GM18907 (cell line): ENCODE measurements at regions not wholly inside any gene's neighbourhood (a gene's known extent, or its start where the extent isn't known, plus 50 kb on each side); places are given as distances from the start of the nearest gene placed in this dataset.
"Not testable (repeated sequence)": the region's sequence is repeated elsewhere in the genome, so short reads cannot be mapped to it uniquely, and the experiment has no call there.

Experiments used
- ATAC-seq: cut with Tn5 transposase; IDR thresholded peaks from one replicate; pipeline ENCODE4 v1.9.1; 2021; ENCODE audit warnings: mild to moderate bottlenecking, moderate library complexity; ENCODE audit not compliant: unreplicated experiment

DNA sequence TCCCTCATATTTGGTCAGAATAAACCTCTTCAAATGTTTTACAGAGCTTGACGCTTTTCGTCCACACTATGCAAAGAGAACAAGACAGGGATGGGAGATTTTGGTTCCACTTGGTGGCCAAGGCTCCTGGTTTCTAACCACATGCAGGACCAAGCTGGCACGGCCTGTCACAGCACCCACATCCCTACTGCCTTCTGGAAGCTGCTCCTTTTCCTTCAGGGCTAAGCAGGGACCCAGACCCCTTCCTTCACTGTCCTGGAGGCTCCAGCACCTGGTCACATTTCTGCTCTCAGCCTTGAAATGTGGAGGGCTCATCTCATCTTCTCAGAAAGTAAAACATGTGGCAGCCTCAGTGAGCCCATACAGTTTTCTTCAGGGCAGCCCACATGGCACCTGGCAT lies 50.4 kb upstream of the ARHGEF7 start:
- no peak for ATAC-seq

DNA sequence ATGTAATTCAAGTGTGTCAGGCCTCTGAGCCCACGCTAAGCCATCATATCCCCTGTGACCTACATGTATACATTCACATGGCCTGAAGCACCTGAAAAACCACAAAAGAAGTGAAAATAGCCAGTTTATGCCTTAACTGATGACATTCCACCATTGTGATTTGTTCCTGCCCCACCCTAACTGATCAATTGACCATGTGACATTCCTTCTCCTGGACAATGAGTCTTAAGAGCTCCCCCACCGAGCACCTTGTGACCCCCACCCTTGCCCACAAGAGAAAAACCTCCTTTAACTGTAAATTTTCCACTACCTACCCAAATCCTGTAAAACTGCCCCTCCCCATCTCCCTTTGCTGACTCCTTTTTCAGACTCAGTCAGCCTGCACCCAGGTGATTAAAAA lies 52.1 kb upstream of the ARHGEF7 start:
- no peak for ATAC-seq

DNA sequence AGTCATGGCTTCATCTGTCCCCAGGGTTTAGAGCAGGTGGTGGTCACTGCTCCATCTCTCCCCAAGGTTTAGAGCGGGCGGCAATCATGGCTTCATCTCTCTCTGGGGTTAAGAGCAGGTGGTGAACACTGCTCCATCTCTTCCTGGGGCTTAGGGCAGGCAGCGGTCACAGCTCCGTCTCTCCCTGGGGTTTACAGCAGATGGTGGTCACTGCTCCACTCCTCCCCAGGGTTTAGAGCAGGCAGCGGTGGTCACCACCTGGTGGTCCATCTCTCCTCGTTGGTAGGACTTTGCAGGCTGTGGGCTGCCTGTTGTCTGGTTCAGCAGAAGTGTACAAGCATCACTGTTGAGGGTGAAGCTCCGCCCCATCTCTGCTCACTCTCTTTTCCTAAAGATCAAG lies 52.8 kb upstream of the ARHGEF7 start:
- no peak for ATAC-seq

DNA sequence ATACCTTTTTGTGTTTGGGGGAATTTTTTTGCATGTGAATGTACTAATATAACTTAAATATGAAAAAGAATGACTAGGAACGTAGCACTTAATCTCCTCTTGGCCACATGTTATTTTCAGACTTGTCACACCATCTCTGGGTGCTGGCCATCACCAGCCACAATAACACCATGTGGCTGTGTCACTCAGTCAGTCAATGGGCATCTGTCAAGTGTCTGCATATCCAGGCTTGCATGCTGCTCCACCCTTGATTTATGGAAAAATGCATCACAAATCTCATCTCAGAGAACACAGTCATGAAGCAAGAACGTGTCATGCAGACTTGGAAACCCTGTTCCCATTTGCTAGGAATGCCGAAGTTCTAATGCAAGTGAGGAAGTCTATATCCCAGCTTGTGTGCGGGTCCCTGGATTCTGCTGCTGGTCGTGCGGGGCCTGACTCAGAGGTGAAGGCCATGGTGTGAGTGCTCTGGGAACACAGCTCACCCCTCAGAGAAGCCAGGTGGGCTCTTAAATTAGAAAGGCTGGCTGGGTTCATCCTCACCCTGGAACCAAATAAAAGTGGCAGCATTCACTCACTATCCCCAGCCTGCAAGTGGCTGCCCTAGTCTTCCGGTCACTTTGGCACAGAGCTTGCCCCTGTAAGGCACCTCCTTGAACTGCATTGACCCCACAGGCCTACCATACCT lies 53.6 kb upstream of the ARHGEF7 start:
- no peak for ATAC-seq

DNA sequence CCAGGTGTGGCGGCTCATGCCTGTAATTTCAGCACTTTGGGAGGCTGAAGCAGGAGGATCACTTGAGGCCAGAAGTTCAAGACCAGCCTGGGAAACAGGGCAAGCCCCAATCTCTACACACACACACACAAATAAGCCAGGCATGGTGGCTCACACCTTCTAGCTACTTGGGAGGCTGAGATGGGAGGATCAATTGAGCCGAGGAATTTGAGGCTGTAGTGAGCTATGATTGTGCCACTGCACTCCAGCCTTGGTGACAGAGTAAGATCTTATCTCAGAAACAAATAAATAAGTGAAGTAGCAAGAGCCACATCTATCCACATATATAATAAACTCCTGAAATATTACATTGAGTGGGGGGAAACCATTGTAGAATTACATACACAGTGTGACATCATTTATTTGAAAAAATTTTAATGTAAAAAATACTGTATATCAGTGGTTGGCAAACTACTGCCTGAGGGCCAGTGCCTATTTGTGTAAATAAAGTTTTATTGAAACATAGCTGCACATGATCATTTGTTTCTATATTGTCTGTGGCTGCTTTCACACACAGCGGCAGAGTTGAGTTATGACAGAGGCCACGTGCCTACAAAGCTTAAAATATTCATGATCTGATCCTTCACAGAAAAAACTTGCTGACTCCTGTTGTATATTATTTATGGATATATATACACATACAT lies 54.7 kb upstream of the ARHGEF7 start:
- ATAC-seq, result no peak

DNA sequence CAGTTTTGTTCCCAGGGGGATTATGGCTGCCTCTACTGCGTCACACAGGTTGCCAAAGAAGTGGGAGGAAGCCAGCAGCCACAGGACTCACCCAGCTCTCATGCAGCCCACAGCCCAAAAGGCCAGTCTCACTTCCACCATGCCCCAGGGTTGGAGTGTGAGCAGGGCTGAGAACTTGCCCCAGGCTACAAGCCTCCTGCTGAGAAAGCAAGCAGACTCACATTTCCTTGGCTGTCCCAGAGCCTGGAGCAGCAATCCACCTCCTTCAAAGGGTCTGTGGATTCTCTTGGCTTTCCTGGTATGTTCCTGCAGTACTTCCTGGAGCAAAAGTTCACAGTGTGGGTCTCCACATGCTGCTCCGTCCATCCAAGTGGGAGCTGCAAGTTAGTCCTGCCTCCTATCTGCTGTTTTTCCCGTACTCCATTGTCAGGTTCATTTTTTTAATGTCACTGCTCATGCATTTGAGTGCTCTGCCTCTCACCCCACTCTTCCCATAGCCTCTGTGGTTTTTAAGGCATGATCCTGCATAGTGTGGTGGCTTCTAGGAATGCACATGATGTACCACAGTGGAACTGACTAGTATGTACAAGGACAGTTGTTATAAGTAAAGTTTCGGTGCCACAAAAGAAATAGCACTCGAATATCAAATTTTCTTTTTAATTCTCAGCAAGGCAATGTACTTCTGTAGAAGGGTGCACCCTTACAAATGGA lies 56.2 kb upstream of the ARHGEF7 start:
- no peak for ATAC-seq

DNA sequence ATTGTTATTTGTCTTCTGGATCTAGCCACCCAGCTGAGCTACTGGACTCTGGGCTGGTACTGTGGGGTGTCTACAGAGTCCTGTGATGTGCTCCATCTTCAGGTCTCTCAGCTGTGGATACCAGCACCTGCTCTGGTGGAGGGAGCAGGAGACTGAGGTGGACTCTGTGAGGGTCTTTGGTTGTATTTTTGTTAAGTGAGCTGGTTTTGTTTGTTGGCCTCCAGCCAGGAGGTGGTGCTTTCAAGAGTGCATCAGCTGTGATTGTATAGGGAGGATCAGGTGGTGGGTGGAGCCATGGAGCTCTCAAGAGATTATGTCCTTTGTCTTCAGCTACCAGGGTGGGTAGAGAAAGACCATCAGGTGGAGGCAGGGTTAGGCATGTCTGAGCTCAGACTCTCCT lies 56.8 kb upstream of the ARHGEF7 start:
- not testable (repeated sequence) for ATAC-seq

DNA sequence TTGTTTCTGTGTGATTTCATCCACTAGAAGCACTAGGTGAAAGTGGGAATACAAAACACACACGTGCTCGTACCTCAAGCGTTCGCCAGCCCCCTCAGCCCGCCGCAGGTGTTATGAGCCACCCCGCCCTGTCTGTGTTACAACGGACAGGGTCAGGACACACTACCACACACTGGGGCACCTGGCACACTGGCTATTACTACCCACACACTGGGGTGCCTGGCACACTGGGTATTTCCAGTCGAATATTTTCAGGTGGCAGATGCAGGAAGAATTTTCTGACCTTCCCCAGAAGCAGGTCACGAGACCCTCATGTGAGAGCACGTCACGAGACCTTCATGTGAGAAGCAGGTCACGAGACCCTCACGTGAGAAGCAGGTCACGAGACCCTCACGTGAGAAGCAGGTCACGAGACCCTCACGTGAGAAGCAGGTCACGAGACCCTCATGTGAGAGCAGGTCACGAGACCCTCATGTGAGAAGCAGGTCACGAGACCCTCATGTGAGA lies 63.3 kb upstream of the ARHGEF7 start:
- not testable (repeated sequence) for ATAC-seq

DNA sequence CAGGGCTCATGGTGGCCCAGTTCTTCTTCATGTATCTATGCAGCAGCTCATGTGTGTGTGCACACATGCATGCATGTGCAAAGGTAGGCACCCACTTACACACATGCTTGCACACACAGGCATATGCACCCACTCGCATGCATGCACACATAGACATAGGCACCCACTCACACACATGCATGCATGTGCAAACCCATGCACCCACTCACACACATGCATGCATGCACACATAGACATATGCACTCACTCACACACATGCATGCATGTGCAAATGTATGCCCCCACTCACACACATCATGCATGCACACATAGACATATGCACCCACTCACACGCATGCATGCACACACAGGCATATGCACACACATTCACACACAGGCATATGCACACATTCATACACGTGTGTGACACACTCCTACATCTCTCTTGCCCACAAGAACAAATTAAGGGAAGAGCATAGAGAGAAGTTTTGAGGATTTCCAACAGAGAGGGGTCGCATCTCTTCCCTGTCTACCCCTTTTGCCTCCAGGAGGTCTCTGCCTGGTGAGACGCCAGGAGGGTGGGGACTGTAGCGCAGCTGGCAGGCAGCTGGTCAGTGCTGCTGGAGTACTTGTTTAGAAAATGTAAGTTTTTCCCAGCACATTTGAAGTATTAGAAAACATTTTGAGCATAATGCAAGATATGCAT lies 63.9 kb upstream of the ARHGEF7 start:
- no peak for ATAC-seq

DNA sequence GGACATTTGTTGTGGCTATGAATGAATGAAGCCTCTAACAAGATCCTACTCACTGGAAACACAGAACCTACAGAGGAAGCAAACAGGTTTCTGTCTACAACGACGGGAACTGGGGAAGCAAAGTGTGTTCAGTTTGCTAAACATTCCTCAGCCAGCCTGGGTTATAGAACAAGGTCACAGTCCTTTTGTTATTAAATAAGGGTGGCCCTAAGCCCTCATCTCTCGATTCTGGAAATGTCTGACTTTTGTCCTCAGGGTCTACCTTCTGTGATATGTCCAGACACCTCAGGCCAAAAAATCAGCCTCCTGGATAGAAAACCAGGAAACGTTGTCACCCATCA lies 64.6 kb upstream of the ARHGEF7 start:
- ATAC-seq, result no peak

DNA sequence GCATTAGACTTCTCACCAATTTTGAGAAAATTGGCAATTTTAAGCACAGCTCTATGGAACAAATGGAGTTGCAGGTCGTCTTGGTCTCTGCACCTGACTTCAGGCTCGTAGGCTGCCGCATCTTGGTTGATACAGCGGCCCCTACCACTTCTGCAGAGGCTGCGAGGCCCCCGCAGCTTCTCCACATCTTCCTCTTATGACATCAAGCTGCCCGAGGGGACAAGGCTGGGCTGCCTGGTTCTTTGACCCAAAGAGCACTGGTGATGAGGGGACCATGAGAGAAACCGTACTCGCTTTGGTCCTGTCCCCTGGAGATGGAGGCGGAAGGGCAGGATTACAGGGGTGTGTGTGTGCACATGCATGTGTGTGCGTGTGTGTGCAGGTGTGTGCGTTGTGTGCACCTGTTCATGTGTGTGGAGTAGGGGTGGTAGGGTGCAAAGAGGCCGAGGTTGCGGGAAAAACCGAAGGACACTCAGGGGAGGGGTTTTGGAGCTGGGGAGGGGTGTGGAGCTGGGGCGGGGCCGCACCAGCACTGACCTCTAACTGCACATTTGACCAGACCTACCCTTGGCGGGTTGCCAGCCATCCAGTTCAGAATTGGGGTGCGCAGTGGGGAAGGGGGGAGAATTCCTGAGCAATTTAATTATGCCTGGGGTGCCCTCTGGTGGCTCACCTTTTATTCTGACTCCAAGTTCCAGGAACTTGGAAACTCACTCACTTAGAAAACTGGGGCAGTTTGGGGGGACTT lies 65.1 kb upstream of the ARHGEF7 start:
- no peak for ATAC-seq

DNA sequence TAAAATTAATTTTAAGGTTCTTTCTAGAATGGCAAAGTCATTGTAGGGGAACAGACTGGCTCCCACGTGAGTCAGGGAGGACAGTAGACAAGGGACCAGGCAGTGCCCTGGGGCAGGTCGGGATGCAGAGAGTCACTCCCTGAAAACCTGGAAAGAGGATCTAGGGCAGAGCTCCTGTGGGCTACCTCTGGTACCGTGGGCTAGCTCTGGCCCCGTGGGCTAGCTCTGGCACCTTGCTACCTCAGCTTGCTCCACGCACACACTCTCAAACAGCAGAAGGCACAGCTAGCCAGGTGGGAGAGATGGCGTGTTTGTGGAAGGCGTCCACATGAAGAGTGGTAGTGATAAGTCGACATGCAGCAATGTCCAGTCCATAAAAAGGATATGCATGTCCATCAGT lies 66.7 kb upstream of the ARHGEF7 start:
- ATAC-seq, result no peak

DNA sequence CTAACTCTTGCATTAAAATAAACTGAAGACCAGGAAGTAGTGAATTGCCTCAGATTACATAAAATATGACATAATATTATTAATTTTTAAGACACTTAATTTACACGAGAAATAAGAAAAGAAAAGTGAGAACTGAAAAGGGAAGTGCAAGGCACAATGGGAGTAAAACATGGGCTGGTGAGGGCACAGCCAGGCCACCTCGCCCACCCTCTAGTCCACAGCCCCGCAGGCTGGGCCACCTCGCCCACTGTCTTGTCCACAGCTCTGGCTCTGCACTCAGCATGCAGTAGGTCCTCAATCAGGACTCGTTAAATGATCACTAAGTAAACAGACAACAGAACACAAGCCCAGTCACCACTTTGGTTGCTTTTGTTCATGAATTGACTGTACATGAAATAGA lies 67.8 kb upstream of the ARHGEF7 start:
- ATAC-seq, result no peak

DNA sequence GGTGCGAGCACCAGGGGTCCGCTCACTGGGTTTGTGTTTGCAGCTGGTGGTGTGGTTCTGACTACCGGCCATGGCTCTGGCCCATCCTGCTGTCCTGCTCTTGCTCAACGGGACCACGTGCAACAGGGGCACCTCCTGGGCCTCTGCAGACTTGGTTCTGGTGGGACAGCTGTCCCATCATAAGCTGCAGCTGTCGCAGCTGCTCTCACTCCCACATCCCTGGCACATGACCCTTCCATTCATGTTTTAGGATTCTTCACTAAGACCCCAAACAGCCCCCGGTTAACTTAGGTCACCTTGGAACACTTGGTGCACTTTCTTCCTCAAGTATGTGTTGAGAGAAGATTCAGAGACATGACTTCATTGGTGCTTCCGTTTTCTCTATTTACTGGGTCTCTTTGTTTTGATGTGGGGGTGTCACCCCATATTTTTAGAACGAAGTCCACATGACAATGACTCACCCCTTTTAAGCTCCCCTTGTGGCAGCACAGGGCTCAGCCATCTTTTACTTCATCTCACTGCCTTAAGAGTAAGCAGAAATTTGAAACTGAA lies 68.4 kb upstream of the ARHGEF7 start:
- no peak for ATAC-seq

DNA sequence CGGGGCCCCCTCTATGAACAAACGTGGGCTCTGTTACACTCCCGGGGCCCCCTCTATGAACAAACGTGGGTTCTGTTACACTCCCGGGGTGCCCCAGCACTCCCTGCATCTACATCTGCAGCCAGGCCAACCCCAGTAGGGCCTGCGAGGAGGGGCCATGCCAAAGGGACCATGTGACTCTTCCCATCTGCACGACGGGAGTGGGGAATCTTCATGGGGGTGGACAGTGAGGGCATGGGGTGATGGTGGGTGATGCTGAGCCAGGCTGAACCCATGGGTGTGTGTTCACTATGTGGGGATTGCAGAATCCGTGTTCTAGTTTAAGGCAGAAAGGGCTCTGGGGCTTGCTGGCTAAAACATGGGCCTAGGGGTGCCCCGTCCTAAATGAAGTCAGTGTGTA lies 69.9 kb upstream of the ARHGEF7 start:
- ATAC-seq, result no peak

DNA sequence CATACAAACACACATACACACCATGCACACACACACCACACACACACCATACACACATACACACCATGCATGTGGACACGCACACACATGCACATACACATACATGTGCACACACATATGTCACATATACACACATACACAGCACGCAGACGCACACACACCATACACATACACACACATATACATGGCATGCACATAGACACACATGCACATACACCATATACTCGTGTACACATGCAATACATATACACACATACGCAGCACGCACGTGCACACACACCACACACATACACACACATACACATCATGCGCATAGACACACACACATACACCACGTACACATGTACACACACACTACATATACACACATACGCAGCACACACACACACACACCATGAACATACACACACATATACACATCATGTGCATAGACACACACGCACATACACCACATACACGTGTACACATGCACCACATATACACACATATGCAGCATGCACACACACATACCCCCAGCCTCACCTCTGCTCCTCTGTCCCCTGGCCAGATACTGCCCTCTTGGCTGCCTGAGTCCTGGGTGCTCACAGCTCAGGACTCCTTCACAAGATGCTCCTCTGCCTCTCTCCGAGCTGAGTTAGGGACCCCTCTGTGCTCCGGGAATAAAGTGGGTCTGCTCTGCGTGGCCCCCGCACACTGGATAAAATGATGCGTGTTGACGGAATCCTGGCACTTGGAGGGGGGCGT lies 70.9 kb upstream of the ARHGEF7 start:
- ATAC-seq, result no peak

DNA sequence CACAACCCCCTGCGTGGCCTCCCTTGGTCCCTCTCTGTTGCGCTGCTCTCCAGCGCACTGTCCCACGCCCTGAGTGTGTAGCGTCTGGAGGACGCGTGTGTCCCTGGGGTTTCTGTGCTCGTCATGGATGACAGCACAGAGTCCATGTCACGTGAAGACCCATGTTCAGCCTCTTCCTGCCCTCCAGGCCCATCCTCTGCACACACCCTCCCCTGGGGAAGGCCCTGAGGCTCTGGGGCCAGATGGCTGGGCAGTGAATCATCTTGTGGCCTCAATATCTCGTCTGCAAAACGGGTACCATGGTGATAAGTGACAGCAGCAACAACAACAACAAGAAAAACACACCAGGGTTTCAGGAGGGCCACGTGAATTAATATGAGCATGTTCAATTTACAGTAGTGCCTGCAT lies 71.5 kb upstream of the ARHGEF7 start:
- ATAC-seq, result peak; percentile 54

DNA sequence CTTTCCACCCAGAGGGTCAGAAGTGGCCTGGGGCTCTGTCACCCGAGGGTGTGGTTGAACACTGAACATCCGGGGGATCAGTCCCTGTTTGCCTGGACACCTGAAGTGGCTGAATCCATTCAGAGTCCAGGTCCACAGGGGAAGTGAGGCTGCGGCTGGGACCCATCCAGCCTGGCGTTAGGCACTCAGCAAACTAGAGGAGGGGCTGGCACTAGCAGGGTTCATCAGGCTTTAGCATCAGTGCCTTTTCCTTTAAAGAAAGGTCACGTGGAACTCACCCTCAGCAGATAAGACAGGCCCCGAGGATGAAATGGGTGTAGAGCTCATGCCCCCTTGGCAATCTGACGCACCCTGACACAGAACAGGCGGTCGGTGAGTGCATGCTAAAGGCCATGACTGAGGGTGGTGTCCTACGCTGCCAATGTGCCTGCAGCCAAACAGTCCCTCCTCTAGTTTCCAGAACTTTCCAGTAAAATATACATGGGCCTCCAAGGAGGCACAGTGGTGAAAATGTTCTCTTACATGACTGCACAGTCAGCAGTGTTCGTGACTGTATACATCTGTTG lies 72.4 kb upstream of the ARHGEF7 start:
- ATAC-seq, result no peak

DNA sequence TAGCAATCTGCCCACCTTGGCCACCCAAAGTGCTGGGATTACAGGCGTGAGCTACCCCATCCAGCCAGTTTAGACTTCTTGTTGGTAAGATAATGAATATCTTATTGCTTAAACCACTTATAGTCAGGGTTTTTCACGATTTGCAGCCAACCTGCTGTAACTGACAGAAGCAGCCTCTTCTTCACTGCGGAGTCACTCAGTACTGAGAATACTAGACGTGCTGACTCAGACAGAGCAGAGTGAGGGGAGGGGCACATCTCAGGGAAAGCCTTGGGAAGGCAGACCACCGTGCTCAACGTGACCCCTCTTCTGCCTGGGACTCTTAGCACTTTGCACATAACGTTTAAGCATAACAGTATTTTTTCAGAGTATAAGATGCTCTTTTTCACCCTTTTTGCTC lies 74.3 kb upstream of the ARHGEF7 start:
- no peak for ATAC-seq

DNA sequence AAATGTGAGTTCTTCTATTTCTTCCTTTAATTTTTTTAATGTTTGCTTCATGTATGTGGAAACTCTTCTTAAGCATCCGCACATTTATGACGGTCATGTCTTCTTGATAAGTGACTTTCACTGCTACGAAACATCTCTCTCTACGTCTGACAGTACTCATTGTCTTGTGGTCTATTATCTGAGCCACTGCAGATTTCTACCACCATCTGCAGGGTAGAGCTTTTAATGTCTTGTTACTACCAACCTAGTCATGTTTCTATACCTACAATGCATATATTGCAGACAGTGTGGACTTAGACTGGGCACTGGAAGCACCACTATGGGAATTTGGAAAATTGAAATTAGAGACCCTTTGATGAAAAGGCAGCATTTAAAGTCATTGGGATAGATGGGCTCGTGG lies 75.4 kb upstream of the ARHGEF7 start:
- ATAC-seq, result no peak
